Mucosa of rectum (tissue), 2 donors: ENCODE measurements at regions not wholly inside any gene's neighbourhood (a gene's known extent, or its start where the extent isn't known, plus 50 kb on each side); places are given as distances from the start of the nearest gene placed in this dataset.

ENCODE experiments used
- H3K27ac ChIP-seq, 2 donors: one replicate each; pipeline ENCODE4 v1.7.0; 2013; ENCODE audit warnings: inconsistent platforms in 2 of 2, low read depth in 2 of 2, low read length in 2 of 2
- H3K27me3 ChIP-seq, 2 donors: one replicate each; pipeline ENCODE4 v1.7.0; 2013; ENCODE audit warnings: low read length in 2 of 2; ENCODE audit not compliant: control insufficient read depth in 2 of 2, insufficient read depth in 2 of 2
- H3K36me3 ChIP-seq, 2 donors: one replicate each; pipeline ENCODE4 v1.7.0; 2013; ENCODE audit warnings: low read length in 2 of 2; ENCODE audit not compliant: control insufficient read depth in 2 of 2, insufficient read depth in 2 of 2
- H3K4me1 ChIP-seq, 2 donors: one replicate each; pipeline ENCODE4 v1.7.0; 2013; ENCODE audit warnings: low read length in 2 of 2, mild to moderate bottlenecking in 1 of 2; ENCODE audit not compliant: control insufficient read depth in 2 of 2, insufficient read depth in 2 of 2
- H3K4me3 ChIP-seq, 2 donors: one replicate each; pipeline ENCODE4 v1.7.0; 2013; ENCODE audit warnings: low read length in 2 of 2
- H3K9ac ChIP-seq, 2 donors: one replicate each; pipeline ENCODE4 v1.7.0; 2013; ENCODE audit warnings: low read length in 2 of 2, low read depth in 1 of 2, mild to moderate bottlenecking in 1 of 2
- H3K9me3 ChIP-seq, 2 donors: one replicate each; pipeline ENCODE4 v1.7.0; 2013; ENCODE audit warnings: low read length in 2 of 2; ENCODE audit not compliant: control insufficient read depth in 2 of 2
- donor health status: healthy.
- donor health status: Normal muscosa, but diverticular disease.

- no peaks in the 10 kb centered on the region for H3K36me3 ChIP-seq
- H3K27me3 ChIP-seq: no peaks in the 10 kb centered on the region
- H3K27ac ChIP-seq: no peak overlapping the region
- no peak overlapping the region for H3K4me3 ChIP-seq
- H3K4me1 ChIP-seq: no peaks in the 10 kb centered on the region
- no peaks in the 10 kb centered on the region for H3K9me3 ChIP-seq
- H3K9ac ChIP-seq: no peak overlapping the region
Measured at GRCh38 chr9:82495884-82496777, 507.6 kb downstream of the SPATA31D1 start.

GRCh38 chr9:82498541-82499317, 510.2 kb downstream of the SPATA31D1 start:
- Histone ChIP-seq H3K27me3 (no peaks in the 10 kb centered on the region), H3K4me3 (no peak overlapping the region), H3K36me3 (no peaks in the 10 kb centered on the region), H3K9ac (no peak overlapping the region), H3K9me3 (no peaks in the 10 kb centered on the region), H3K4me1 (no peaks in the 10 kb centered on the region), H3K27ac (no peak overlapping the region)

GRCh38 chr9:82499337-82499736, 510.8 kb downstream of the SPATA31D1 start:
- H3K9ac ChIP-seq: no peak overlapping the region
- H3K9me3 ChIP-seq: no peaks in the 10 kb centered on the region
- H3K36me3 ChIP-seq: no peaks in the 10 kb centered on the region
- H3K4me1 ChIP-seq: no peaks in the 10 kb centered on the region
- H3K27me3 ChIP-seq: no peaks in the 10 kb centered on the region
- H3K4me3 ChIP-seq: no peak overlapping the region
- no peak overlapping the region for H3K27ac ChIP-seq

DNA sequence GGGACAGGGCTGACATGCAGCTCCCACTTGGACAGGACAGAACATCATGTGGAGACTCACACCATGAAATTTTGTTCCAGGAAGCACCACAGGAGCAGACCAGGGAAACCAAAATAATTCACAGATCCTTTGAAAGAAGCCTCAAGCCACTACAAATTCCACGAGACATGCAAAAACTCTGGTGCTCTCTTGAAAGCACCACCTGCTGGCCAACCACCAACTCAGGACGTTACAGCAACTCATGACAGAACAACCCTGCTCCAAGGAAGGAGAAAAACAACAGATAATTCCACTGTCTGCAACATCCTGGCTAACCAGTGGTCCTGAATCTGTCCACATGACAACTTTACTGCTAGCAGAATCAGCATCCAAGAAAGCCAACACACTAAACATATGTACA, 516.0 kb downstream of the SPATA31D1 start:
- H3K36me3 ChIP-seq: no peaks in the 10 kb centered on the region
- no peak overlapping the region for H3K4me3 ChIP-seq
- H3K9ac ChIP-seq: no peak overlapping the region
- H3K27ac ChIP-seq: no peak overlapping the region
- H3K9me3 ChIP-seq: peaks cover 0 to 3% of the 10 kb centered on the region in 2 donors
- no peaks in the 10 kb centered on the region for H3K27me3 ChIP-seq
- H3K4me1 ChIP-seq: no peaks in the 10 kb centered on the region

- no peaks in the 10 kb centered on the region for H3K9me3 ChIP-seq
- H3K27me3 ChIP-seq: no peaks in the 10 kb centered on the region
- H3K27ac ChIP-seq: no peak overlapping the region
- H3K4me1 ChIP-seq: no peaks in the 10 kb centered on the region
- H3K9ac ChIP-seq: no peak overlapping the region
- H3K4me3 ChIP-seq: no peak overlapping the region
- no peaks in the 10 kb centered on the region for H3K36me3 ChIP-seq
Measured at GRCh38 chr9:82511626-82512025, 523.1 kb downstream of the SPATA31D1 start.

DNA sequence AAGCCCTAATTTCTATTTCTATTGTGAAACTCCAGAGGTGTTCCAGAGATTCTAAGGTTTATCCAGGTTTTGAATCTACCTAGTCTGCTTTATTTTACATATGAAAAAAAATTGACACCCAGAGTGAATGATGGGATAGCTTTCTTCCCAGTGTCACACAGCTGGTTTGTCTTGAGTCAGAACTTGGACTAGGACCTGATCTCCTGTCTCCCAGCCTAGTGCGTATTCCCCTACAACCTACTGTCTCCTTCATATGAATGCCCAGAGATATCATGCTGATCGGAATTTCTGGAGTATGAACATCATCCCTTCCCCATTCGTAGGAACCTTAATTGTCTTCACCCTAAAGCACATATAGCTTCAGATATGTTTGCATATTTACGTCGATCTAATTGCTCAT, 524.2 kb downstream of the SPATA31D1 start:
- Histone ChIP-seq H3K4me3 (no peak overlapping the region), H3K9ac (no peak overlapping the region), H3K4me1 (no peaks in the 10 kb centered on the region), H3K36me3 (no peaks in the 10 kb centered on the region), H3K9me3 (no peaks in the 10 kb centered on the region), H3K27ac (no peak overlapping the region), H3K27me3 (no peaks in the 10 kb centered on the region)

DNA sequence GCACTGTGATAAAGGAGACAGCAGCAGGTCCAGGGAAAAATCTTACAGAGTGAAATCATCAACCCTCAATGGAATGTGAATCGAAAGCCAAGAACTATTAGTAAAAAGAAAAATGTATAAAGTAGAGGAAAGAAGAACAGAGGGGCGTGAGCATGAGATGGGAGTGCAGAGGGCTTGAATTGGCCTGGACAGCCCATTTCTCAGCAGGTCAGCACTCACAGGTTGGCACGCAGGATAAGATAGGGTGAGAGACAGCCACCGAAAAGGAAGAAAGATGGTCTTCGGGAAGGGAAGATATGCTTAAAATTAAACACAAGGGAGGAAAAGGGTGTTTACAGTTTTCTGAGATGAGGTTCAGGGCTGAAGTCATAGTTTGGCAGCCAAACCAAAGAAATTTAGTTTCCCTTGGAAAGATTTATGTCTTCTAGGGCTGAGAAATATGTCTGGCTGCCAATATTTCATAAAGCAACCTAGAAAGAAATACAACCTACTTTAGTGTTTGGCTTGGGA, 524.7 kb downstream of the SPATA31D1 start:
- H3K36me3 ChIP-seq: no peaks in the 10 kb centered on the region
- no peak overlapping the region for H3K4me3 ChIP-seq
- no peaks in the 10 kb centered on the region for H3K4me1 ChIP-seq
- no peak overlapping the region for H3K9ac ChIP-seq
- no peak overlapping the region for H3K27ac ChIP-seq
- no peaks in the 10 kb centered on the region for H3K27me3 ChIP-seq
- no peaks in the 10 kb centered on the region for H3K9me3 ChIP-seq

GRCh38 chr9:82513976-82514735, 525.6 kb downstream of the SPATA31D1 start:
- Histone ChIP-seq H3K4me1 (no peaks in the 10 kb centered on the region), H3K9me3 (no peaks in the 10 kb centered on the region), H3K27me3 (no peaks in the 10 kb centered on the region), H3K36me3 (no peaks in the 10 kb centered on the region), H3K9ac (no peak overlapping the region), H3K27ac (no peak overlapping the region), H3K4me3 (no peak overlapping the region)

DNA sequence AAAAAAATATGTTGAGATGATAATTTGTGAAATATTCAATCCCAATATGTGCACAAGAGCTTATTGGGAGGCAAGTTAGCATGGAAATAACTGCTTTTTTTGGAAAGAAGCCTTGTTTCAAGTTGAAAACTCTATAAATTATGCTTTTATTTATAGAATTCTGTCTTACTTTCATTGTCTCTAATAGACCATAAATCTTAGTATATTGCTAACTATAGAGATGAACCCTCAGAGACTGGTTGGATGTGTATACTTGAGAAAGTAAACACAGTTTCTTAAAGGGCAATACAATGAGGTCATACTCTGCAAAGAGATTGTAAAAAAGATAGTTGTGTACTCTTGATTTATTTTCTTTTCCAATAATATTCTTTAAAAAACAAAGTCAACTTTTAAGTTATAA, 530.3 kb downstream of the SPATA31D1 start:
- Histone ChIP-seq H3K27me3 (no peaks in the 10 kb centered on the region), H3K36me3 (no peaks in the 10 kb centered on the region), H3K9ac (no peak overlapping the region)

More for the DNA sequence above, 530.3 kb downstream of the SPATA31D1 start:
- Histone ChIP-seq H3K9me3 (no peaks in the 10 kb centered on the region), H3K4me1 (no peaks in the 10 kb centered on the region), H3K27ac (no peak overlapping the region), H3K4me3 (no peak overlapping the region)
